COLO829 (cell line): ENCODE measurements at regions not wholly inside any gene's neighbourhood (a gene's known extent, or its start where the extent isn't known, plus 50 kb on each side); places are given as distances from the start of the nearest gene placed in this dataset.
"Not testable (repeated sequence)": the region's sequence is repeated elsewhere in the genome, so short reads cannot be mapped to it uniquely, and the experiment has no call there.

Experiments used
- DNase-seq: peaks from one replicate; pipeline ENCODE4 v3.0.0; 2012; ENCODE audit warnings: low spot score

DNA sequence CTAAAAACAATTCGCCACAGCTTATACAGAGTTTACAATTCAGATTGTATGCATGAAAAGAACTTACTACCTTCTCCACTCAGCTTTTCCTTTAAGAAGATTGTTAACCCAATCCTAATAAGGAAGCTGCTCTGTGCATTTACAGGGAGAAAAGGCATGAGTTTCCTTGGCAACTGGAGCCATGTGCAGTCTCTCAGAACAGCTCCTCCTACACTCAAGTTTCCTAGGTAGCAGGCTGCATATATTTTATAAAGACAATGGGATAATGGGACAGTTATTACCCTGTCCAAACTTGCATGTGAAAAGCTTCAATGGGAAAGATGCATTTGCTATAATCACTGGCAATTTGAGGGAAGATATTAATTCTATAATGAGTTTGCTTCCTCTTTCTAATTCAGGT, 125.5 kb upstream of the TRPC4 start:
- no peak for DNase-seq

DNA sequence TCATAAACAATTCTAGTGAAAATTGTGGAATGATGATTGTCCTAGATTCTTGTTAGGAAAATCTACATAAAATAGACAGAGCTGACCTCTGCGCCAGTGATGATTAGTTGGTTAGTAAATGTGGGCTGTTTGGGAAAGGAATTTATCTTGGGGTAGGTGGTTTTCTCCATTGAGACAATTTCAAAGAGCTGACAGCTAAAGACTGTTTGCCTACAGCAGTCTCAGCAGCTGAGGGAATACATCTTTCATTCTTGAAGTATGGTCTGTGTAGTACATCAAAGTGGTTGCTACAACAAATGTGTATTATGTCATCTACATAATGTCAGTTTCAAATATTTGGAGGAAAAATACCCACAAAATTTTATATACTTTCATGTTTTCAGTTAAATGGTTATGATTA, 117.2 kb upstream of the TRPC4 start:
- DNase-seq: no peak

DNA sequence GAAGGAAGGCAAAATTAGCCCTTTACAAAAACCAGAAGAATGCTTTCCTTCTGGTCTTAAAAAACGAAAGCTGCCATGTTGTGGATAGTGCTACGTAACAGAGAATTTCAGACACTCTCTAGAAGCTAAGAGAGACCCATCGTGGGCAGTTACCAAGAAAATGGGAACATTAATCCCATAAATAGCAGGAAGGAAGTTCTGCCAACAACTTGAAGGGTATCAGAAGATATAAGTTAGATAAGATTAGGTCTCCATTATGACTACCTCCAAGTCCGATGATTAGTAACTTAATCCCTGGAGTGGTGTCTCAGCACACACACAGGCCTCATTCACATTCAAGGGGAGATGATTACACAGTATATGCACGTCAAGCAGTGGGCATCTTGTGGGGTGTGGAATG, 115.7 kb upstream of the TRPC4 start:
- no peak for DNase-seq

DNA sequence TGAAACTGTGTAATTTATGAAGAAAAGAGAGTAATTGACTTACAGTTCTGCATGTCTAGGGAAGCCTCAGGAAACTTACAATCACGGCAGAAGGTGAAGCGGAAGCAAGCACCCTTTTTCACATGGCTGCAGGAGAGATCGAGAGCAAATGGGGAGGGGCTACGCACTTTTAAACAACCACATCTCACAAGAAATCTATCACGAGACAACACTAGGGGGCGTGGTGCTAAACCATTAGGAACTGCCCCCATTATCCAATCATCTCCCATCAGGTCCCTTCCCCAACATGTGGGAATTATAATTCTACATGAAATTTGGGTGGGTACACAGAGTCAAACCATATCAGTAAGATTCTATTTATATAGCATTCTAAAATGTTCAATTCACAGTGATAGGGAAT, 114.8 kb upstream of the TRPC4 start:
- DNase-seq: no peak

DNA sequence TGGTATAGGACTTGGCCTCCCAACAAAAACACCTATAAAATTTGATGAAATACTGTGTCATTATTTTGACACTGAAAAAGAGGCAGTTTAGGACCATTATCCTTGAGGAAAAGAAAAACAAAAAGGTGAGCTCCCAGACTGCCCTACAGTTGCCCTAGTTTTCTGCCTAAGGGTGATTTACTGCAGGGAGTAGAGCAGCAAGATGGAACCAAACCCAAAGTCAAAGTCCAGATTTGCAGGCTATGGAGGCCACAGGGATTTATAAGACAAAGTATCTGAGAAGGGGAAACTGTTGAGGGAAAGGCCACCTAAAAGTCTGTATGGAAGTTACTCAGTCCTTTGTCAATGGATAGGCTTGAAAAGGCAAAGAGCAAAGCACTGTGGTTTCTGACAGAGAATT, 112.4 kb upstream of the TRPC4 start:
- DNase-seq: no peak

DNA sequence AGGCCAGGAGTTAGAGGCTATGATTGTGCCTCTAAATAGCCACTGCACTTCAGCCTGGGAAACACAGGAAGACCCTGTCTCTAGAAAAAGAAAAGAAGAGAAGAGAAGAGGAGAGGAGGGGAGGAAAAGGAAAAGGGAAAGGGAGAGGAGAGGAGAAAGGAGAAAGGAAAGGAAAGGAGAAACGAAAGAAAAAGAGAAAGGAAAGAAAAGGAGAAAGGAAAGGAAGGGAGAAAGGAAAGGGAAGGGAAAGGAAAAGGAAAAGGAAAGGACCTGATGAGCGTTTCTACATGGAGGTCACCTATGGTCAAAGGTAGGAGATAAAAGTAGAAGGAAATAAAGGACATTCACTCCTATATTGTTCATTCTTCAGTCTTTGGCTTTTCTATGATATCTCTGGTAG, 109.1 kb upstream of the TRPC4 start:
- DNase-seq: no peak

DNA sequence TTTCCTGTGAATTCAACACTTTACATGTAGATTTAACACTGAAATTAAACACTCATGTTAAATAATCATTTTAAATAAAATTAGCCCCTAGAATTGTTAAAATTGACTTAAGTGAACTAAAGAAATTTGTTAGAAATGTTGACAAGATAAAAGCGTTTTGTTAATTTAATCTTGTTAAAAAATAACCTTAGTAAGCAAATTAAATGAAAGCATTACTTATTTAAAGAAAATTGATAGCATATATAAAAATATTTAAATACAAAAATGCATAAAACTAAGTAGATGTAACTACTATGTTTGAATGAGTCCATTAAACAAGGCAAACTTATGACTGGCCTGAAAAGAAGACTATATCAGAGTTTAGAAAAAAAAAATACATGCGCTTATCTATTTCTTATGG, 99.0 kb upstream of the TRPC4 start:
- DNase-seq: no peak

DNA sequence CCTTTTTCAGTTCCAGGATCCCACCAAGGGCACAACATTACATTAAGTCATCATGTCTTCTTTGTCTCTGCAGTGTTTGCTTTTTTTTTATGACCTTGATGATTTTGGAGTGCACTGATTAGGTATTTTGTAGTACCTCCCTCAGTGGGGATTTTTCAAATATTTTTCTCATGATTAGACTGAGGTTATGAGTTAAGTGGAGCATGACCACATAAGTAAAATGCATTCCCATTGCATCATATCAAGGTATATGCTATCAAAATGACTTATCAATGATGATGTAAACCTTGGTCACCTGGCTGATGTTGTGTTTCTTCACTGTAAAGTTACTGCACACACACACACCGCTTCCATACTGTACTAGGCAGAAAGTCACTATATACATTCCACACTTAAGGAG, 96.7 kb upstream of the TRPC4 start:
- no peak for DNase-seq

DNA sequence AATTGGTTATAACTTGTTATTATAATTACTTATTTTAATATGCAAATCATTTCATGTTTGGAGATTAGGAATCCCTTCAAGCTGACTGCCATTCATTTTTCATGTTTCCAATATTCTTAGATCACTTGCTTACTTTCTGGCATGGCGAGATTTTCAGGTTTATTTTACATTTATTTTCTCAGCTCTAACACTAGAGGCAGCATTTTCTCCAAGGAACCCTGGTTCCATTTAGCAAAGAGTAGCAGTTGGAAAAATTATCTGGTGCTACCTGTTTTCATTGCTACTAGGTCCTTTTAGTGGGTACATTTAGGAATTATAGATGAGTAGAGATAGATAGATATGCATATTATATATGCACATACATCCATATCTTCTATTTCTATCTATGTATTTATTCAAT, 90.9 kb upstream of the TRPC4 start:
- DNase-seq: peak; percentile 6

DNA sequence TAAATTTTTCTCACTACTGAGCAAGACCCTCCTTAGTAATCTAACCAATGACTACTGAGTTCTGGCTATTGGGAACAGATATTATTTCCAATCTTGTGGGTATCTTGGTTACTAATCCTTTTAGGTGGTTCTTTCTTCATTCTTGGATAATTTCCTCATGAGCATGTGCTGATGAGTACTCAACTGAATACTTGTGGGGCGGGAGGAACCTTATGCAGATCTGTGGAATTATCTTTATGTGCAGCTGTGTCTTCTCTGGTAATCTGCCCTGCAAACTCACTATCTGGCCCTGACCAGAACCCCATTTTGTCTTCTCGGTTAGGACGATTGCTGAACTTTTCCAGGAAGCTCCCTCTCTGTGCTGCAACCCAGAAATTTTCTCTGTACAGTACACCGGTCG, 89.7 kb upstream of the TRPC4 start:
- DNase-seq: no peak

DNA sequence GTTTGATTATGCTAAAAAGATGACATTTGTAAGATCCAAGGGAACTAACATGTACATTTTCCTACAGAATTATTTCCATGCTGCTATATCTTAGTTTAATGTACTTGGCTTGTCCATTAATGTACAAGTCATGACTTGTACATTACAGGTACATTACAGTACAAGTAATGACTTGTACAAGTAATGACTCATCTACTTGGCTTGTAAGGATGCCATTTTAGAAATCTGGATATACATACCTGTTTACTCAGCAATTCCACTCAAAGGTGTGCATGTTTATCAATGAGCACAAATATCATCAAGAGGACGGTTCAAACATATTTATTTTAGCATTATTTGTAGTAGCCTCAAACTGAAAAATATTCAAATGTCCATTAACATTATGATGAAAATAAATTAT, 87.0 kb upstream of the TRPC4 start:
- no peak for DNase-seq

DNA sequence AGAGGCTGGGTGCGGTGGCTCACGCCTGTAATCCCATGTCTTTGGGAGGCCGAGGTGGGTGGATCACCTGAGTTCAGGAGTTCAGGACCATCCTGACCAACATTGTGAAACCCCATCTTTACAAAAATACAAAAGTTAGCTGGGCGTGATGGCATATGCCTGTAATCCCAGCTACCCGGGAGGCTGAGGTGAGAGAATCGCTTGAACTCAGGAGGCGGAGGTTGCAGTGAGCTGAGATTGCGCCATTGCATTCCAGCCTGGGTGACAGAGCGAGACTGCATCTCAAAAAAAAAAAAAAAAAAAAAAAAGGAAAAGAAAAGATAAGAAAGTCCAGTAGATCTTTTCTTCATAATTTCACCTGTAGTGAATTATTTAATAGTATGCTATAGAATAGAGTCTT, 85.0 kb upstream of the TRPC4 start:
- DNase-seq: not testable (repeated sequence)

DNA sequence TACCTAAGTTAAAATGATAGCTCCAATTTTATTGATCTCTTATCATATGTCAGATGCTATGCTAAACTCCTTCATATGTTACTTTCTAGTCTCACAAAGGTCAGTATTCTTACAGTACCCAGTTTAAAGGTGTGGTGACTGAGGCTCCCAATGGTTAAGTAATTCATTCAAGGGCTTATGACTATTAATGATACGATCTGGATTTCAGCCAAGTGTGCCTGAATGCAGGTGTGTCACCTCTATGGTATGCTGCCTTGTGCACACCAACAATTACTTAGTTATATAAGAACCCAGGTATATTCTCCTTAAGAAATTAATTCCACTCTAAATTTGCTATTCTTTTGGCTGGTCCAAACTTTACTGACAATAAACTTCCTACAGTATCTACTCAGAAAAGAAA, 84.6 kb upstream of the TRPC4 start:
- DNase-seq: no peak

DNA sequence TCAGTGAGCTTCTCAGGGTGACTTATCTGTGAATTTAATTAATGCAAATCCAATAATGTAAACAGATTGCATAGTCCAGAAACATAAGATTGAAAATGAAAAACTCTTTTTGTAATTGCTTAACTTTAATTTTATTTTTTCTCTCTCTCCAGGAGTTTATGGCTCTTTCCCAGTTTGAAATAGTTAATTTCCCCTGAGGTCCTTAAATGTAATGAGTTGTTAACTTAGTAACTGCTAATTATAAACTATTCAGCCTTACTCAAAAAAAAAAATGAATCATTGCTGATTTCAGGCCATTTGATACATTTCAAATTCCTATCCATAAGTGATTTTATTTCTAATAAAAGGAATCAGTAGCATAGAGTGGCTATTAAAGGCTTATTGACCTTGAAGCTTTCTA, 84.1 kb upstream of the TRPC4 start:
- DNase-seq: no peak

DNA sequence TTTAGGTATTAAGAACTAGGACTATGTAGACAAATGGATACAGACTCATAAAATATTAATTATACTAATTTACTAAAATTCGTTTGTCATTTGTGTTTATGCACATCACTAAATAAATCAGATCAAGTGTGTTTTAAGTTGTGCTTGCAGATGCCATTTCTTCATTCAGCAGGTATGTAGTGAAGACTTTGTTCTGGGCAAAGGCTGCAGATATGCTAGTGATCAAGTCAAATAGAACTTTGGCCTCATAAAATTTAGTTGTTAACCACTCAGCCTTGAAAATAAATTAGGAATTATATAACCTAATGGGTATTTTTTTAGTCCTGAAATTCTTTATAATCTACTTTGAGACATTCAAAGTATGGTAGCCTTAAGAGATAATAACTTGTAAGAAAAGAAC, 80.4 kb upstream of the TRPC4 start:
- no peak for DNase-seq

DNA sequence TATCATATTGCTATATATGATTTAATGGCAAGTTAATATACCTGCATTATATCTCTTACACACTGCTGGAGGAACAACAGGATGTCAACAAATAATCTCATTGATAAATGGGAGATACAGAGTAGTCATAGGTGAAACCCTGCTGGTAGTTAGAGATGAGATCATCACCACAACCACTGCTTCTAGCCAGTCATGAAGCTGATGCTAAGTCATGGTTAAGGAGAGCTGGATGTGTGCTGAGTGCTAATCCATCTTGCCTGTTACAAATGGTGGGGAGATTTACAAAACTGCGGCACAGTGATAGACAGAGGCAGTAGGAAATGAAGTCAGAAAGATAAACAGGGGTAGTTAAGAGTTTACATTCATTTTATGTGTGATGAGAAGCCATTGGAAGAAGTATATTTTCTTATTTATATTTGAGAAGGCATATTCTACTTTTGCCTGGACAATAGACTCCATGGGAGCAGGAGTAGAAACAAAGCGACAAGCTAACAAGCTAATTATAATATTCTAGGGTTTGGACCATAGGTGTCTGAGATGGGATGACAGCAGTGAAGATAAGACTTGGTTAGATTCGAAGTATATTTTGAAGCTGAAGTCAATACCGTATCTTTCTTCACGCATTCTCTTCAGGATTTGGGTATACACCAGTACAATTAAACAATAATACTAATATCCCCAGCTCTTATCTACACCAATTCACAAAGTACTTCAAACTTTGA, 78.0 kb upstream of the TRPC4 start:
- no peak for DNase-seq

DNA sequence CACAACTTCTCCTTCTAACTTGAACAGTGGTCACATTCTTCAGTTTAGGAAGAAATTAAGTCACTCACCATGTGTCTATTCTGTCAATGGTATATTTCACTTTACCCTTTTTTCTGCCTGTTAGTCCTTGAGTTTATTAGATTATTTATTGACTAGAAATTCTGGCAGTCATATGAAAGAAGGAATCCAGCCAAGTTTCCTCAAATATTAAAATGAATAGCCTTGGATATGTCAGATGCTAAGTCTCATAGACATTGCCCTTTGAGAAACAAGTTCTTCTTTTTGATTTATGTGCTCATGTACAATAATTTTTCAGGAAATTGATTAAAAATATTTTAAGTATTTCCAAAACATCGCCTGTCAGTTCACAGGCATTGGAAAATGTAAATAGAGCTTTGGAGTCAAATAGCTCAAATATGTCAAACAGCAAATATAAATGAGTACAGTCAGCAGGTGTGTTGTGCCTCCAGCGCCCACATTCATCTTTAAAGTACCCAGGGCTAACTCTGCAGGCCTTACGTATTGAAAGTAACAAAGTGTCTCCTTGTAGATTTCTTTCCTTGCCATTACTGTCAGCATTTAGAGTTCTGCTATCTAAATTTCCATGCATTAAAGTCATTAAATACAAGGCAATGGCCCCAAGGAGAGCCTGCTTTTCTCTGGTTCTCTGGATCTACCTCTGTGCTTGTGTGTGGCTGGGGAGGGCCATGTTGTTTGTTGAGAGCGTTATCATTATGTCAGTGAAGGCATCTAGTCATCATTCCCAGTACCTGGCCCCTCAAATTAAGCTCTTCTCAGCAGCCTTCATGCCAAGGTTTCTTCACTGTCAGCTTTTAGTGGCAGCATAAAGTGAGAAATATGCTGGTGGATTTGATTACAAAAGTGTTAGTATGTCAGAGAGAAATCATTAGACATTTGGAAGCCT, 76.3 kb upstream of the TRPC4 start:
- DNase-seq: no peak

DNA sequence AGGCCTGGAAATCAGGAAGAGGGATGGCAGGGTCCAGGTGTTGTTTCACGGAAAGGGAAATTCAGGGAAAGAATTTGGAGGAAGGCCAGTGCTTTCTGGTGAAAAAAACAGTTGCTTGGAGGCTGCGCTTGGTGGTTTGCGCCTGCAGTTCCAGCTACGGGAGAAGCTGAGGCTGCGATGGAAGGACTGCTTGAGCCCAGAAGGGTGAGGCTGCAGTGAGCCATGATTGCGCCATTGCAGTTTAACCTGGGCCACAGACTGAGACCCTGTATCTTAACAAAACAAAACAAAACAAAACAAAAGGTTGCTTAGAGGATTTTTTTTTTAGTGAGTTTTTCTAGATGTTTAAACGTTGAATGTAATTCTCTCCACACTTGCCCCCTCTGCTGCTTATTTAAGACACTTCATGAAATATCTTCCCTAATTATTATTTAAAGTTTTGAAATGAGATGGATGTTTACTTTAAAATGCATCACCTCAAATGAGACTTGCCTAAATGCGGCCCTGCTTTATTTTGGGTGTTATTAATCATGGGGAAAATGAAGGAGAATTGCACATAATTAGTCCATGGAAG, 75.4 kb upstream of the TRPC4 start:
- DNase-seq: no peak

DNA sequence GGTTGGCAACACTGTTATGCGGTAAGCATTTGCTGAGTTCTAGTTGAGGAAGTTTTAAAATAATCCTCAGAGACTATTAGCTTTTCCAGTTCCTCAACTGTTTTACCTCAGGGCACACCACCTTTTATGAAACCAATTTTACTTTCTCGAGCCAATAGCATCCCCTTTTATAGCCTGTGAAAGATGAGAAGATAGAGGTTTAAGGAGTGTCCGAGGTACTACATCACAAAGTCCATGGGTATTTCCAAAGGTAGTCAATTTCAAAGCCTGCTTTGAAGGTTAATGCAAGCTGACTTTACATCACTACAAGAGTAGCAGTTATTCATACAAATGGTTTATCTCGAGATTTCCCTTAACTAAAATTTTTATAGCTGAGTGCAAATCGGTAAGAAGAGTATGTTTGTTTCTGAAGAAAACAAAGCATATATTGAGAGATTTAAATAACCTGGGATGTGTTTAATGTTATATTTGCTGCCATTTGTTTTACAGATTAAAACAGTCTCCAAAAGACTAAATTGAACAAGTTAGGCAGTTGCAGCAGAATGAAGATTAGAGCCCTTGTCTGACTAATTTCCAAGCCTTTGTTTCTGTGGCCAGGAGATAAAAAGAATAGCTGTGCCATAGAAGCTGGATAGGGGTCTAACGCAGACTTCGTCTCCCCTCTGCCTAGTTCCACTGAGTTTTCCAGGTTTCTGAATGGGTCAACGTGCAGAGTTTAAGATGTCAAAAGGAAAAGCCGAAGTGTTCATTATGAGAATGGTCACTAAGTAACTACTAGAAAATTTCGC, 74.7 kb upstream of the TRPC4 start:
- no peak for DNase-seq

DNA sequence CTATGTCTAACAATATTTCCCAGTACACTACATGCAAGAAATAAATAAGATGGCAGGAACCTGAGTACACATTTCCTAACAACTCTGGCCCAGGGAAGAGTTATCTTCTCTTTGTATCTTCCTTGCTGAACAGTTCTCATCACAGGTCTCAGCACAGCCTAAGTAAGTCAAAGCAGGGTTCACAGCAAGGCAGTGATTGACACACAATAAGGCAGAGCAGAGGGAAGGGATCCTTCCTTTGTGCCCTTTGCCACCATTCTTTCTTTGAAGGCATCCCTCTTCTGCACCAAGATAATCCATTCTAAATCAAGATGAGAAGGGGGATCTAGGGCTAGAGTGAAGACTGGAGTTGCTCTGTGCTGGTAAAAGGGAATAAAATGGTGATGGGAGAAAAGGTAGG, 73.4 kb upstream of the TRPC4 start:
- no peak for DNase-seq

DNA sequence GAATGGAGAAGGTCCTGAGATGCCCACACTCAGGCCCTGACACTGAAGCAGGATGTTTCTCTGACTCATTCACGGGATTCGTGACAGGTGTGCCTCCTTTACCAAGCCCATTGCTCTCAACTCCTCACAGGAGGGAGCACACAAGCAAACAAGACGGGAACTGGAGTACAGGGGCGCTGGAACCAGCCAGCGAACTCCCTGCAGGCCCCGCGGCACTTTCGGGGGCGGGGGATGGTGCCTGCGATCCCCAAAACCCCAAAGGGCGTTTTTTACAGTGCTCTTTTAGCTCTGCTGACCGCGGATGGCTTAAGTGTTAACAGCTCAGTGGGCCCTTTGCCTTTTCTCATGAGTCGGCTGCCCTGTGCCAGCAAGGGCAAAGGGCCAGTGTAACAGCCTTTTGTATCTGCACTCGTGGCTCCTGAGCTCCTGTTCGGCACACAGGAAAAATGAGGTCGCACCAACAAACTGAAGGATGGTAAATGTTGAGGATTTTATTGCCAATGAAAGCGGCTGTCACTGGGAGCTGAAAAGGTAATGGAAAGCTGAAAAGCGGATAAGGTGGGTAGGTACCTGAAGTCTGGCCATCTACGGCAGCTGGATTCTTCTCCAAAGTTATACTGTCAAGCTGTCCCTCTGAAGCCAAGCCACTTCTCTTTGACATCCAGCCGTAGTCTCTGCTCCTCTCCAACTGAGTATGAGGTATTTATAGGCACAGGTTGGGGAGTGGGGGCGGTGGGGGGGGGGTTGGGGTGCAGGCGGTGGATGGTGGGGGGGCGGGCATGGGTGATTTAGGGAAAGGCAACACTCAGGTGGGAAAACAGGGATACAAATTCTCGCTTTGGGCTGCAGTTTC, 65.0 kb upstream of the TRPC4 start:
- no peak for DNase-seq

DNA sequence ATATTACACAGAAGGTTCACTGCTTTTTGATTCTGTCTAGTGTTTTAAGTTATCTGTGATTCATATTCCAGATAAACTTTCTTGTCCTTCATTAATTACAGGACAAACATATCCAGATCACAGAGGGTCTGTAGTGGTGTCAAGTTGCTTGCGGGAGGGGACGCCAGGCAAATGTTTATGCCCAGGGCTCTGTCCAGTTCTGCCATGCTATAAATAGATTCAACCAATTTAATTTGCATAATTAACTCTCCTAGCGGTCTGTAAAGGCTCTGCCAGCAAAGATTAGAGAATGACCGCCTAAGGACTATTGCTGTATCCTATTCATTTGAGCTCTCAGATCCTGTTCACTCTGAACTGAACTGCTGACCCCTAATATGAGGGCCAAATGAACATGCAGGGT, 59.7 kb upstream of the TRPC4 start:
- DNase-seq: no peak
